Left renal cortex interstitium (tissue), 4 donors: ENCODE measurements at regions not wholly inside any gene's neighbourhood (a gene's known extent, or its start where the extent isn't known, plus 50 kb on each side); places are given as distances from the start of the nearest gene placed in this dataset.
"Not testable (repeated sequence)": the region's sequence is repeated elsewhere in the genome, so short reads cannot be mapped to it uniquely, and the experiment has no call there.

Experiments
- DNase-seq, 4 donors: peaks; one replicate each; pipeline ENCODE4 v3.0.0-alpha.2; 2013; ENCODE audit warnings: low read depth in 4 of 4, low spot score in 2 of 4, missing footprints in 1 of 4

DNA sequence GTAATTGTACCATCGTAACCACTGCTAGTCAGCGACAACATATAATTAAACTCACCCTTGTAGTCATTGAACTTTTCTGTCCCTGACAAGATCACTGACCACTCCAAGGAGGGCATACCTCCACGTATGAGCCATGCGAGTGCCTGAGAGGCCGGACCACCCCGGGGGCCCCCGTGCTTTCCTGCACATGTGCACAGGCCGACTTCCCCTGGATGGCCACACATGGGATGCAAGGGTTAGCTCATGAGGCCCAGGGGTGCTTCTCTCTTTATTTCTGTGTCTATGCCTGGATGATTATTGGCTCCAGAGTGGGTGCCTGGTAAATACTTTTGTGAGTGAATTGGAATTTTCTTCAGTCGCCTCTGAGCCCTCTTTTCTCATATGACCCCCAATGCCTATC, 82.8 kb upstream of the ZNF536 start:
- DNase-seq = no peak

DNA sequence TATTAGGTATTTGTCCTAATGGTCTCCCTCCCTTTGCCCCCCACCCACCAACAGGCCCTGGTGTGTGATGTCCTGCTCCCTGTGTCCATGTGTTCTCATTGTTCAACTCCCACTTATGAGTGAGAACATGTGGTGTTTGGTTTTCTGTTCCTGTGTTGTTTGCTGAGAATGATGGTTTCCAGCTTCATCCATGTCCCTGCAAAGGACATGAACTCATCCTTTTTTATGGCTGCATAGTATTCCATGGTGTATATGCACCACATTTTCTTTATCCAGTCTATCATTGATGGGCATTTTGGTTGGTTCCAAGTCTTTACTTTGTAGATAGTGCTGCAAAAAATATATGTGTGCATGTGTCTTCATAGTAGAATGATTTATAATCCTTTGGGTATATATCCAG, 81.4 kb upstream of the ZNF536 start:
- not testable (repeated sequence) for DNase-seq

- no peak for DNase-seq
Measured at GRCh38 chr19:30293051-30293785, 79.0 kb upstream of the ZNF536 start.

- no peak for DNase-seq
Measured at GRCh38 chr19:30297969-30298368, 74.2 kb upstream of the ZNF536 start.

DNA sequence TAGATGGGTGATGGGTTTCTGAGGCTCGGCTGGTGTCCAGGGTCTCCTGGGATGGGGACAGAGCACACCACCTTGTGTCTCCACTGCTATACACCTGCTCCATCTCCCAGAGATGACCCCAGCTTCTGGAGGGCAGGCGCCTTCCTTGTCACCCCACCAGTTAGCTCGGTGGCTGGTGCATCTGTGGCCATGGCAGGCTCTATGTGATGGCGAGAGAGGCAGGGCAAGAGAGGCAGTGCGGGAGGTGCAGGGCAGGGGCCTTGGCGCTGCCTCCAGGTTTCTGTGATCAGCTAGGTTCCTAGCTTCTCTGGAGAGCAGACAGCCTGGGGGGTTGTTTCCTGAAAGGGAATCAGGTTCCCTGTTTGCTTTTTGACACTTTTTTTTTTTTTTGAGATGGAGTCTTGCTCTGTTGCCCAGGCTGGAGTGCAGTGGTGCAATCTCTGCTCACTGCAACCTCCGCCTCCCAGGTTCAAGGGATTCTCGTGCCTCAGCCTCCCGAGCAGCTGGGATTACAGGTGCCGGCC, 69.0 kb upstream of the ZNF536 start:
- no peak for DNase-seq

DNA sequence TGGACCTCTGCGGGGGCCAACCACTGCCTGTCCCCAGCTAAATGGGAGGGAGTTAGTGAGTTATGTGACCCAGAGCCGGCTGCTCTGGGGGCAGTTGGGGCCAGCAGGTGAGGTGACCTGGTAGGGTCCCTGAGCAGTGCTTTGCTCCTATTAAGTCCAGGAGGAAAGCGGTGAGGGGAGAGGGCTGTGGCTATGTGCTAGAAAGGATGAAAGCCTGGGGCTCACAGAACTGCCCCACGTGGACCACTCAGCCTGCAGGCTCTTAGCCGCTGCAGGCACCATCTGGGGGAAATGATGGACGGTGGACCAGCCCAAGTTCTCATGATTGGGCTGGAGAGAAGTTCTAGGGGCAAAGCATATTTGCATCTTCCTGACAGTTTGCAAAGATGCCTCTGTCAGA, 67.6 kb upstream of the ZNF536 start:
- DNase-seq = no peak

DNA sequence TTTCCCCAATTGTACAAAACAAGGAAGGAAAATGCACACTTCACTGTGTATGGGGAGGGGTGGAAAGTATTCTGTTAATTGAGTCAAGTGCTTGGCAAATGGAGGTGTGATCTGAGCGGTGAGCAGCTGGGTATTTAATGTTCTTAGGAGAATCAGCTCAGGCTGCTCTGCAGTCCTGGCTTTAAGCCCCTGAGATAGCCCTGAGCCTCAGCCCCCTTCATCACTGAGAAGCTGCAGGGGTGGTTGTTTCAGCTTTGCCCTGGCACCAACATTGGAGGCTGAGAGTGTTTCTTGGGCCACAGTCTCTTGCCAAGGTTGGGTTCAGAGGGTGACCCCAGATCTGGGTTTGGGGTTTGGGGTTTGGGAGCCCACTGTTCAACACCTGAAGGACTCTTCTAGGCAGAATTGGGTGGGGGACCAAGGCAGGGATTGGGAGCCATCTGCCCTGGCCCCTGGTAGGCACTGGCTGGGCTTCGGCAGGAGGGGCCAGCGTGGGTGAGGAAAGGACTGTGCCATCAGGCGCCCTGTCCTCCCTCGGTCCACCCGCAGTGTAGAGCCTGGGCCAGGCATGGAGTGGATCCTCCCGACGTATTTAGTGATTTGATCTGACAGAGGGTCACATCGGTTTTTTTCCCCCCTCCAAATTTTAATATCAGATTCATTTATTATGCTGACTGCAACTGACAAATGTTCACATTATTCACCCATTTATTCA, 66.7 kb upstream of the ZNF536 start:
- DNase-seq = no peak

GRCh38 chr19:30307191-30307974, 64.8 kb upstream of the ZNF536 start:
- no peak for DNase-seq

GRCh38 chr19:30309176-30309575, 63.0 kb upstream of the ZNF536 start:
- DNase-seq = no peak

- DNase-seq = no peak
Measured at GRCh38 chr19:30309905-30310601, 62.1 kb upstream of the ZNF536 start.

- no peak for DNase-seq
Measured at GRCh38 chr19:30310602-30311263, 61.5 kb upstream of the ZNF536 start.

DNA sequence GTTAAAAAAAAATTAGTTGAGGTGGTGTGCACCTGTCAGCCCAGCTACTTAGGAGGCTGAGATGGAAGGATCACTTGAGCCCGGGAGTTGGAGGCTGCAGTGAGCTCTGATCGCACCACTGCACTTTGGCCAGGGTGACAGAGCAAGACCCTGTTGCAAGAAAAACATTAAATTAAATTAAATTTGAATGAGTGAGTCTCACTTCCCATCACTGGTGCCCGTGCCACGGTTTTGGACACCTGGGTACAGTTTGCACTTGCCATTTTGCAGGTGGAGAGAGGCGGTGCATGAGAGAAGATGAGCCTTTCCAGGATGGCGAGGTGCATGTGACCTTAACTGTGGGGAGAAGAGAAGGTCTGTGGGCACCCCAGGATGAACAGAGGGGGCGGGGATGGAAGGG, 60.3 kb upstream of the ZNF536 start:
- DNase-seq = no peak

DNA sequence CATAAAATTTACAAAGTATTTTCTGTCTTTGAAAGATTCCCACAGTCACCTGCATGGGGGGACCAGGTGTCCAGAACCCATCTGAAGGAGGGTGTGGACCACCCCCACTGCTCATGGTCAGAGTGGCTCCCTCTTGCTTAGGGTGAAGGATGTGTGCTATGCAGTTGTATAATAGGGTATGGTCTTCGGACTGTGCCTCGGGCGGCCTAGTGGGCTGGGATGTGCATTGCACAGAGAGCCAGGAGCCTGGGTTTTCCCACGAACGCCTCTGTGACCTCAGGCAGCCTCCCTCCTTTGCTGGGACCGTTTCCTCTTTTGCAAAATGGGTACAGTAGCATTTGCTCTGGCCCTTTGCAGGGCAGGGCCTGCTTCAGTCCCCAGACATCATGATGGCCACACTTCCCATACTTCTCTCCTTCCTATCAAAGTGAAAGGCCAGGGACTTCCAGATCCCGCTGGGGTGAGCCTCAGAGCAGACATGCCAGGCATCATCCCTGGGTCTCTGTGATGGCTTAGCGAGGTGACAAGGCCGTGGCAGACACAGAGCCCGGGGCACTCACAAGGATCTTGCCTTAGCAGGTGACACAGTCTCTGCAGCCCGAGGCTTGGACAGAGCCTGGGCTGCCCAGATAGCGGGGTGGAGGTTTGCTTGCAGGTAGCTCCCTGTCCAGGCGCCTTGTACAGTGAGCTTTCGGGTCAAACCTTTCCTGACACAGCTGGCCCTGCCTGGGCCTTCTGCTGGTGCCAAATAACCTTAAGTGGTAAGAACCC, 59.4 kb upstream of the ZNF536 start:
- DNase-seq = no peak

GRCh38 chr19:30313353-30313750, 58.8 kb upstream of the ZNF536 start:
- DNase-seq = no peak

GRCh38 chr19:30314056-30314804, 58.0 kb upstream of the ZNF536 start:
- no peak for DNase-seq

GRCh38 chr19:30314805-30315155, 57.4 kb upstream of the ZNF536 start:
- no peak for DNase-seq

GRCh38 chr19:30315159-30315558, 57.0 kb upstream of the ZNF536 start:
- DNase-seq = no peak

DNA sequence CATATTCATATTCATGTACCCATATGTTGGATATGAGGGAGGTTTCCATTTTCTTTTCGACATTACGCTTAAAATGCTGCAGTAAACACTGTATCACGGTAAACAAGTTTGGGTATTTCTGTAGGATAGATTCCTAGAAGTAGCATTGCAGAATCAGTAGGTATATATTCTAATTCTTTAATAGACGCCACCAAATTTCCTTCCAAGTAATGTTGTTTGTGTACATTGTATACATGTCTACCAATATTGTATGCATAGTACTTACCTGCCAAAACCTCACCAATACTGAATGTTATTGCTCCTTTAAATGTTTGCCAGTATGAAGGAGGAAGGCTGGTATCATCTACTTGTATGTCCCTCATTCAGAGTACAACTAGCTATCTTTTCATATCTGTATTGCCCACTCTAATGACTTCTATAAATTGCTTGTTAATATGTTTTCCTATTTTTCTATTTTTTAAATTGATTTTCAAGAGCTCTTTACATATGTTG, 56.1 kb upstream of the ZNF536 start:
- DNase-seq = no peak
